GM23338 (cell line): ENCODE measurements at regions not wholly inside any gene's neighbourhood (a gene's known extent, or its start where the extent isn't known, plus 50 kb on each side); places are given as distances from the start of the nearest gene placed in this dataset.

Experiments used
- ATAC-seq: fragments of 200-7000 bp; cut with Tn5 transposase; 3 replicates; pipeline ENCODE4 v1.9.1; 2020
- DNase-seq: peaks from one replicate; pipeline ENCODE4 v3.0.0-alpha.2; 2015; ENCODE audit warnings: low spot score
- H2AFZ ChIP-seq: fragments of 200-600 bp; sonication (generic); 2 replicates; pipeline ENCODE4 v1.8.0; 2016; ENCODE audit warnings: antibody characterized with exemption, mild to moderate bottlenecking, moderate library complexity
- H3F3A ChIP-seq: fragments of 200-600 bp; sonication (generic); replicated peaks from 2 replicates; pipeline ENCODE4 v1.8.0; 2017; ENCODE audit warnings: antibody characterized with exemption, mixed run types, low read depth
- H3K27ac ChIP-seq: fragments of 200-600 bp; sonication (generic); 2 replicates; pipeline ENCODE4 v1.6.1; 2016; ENCODE audit warnings: low read depth
- H3K27me3 ChIP-seq: fragments of 200-600 bp; sonication (generic); 2 replicates; pipeline ENCODE4 v1.8.0; 2016; ENCODE audit warnings: mild to moderate bottlenecking, mixed run types, moderate library complexity; ENCODE audit not compliant: insufficient read depth
- H3K36me3 ChIP-seq: fragments of 200-600 bp; sonication (generic); 2 replicates; pipeline ENCODE4 v1.8.0; 2016; ENCODE audit warnings: mild to moderate bottlenecking; ENCODE audit not compliant: insufficient read depth
- H3K4me1 ChIP-seq: fragments of 200-600 bp; sonication (generic); 2 replicates; pipeline ENCODE4 v1.8.0; 2016; ENCODE audit warnings: mild to moderate bottlenecking, moderate library complexity; ENCODE audit not compliant: insufficient read depth
- H3K4me2 ChIP-seq: fragments of 200-600 bp; sonication (generic); 2 replicates; pipeline ENCODE4 v1.7.1; 2017; ENCODE audit warnings: mixed run types
- H3K4me3 ChIP-seq: fragments of 200-600 bp; sonication (generic); 2 replicates; pipeline ENCODE4 v1.6.1; 2016; ENCODE audit warnings: mixed run types
- H3K79me2 ChIP-seq: fragments of 200-600 bp; sonication (generic); replicated peaks from 2 replicates; pipeline ENCODE4 v1.8.0; 2017; ENCODE audit warnings: mild to moderate bottlenecking; ENCODE audit not compliant: insufficient read depth
- H3K9me2 ChIP-seq: fragments of 200-600 bp; sonication (generic); 2 replicates; pipeline ENCODE4 v1.8.0; 2017; ENCODE audit not compliant: insufficient read depth
- H4K20me1 ChIP-seq: fragments of 200-600 bp; sonication (generic); replicated peaks from 2 replicates; pipeline ENCODE4 v1.8.0; 2017; ENCODE audit warnings: mild to moderate bottlenecking; ENCODE audit not compliant: insufficient read depth
- H3K27ac Mint-ChIP-seq: 2 replicates; pipeline ENCODE4 v1.8.0; 2020; ENCODE audit warnings: inconsistent platforms, mild to moderate bottlenecking, moderate library complexity, mixed read lengths
- H3K27me3 Mint-ChIP-seq: 3 replicates; pipeline ENCODE4 v1.8.0; 2022; ENCODE audit warnings: low read depth, mild to moderate bottlenecking, moderate library complexity, mixed read lengths, inconsistent platforms; ENCODE audit not compliant: insufficient read depth, poor library complexity
- H3K36me3 Mint-ChIP-seq: 3 replicates; pipeline ENCODE4 v1.8.0; 2021; ENCODE audit warnings: low read depth, mild to moderate bottlenecking, inconsistent platforms, moderate library complexity, mixed read lengths
- H3K4me1 Mint-ChIP-seq: 3 replicates; pipeline ENCODE4 v1.8.0; 2020; ENCODE audit warnings: mild to moderate bottlenecking, inconsistent platforms, mixed read lengths
- H3K4me3 Mint-ChIP-seq: 3 replicates; pipeline ENCODE4 v1.8.0; 2021; ENCODE audit warnings: moderate library complexity, mild to moderate bottlenecking, inconsistent platforms, mixed read lengths
- H3K9me3 Mint-ChIP-seq: 3 replicates; pipeline ENCODE4 v1.8.0; 2020; ENCODE audit warnings: moderate library complexity, mild to moderate bottlenecking, inconsistent platforms, mixed read lengths
- CREB1 ChIP-seq: fragments of 250-450 bp; sonication (Bioruptor Pico); IDR thresholded peaks from 2 replicates; pipeline ENCODE4 v1.5.0; 2020; ENCODE audit warnings: low read depth, mild to moderate bottlenecking, moderate library complexity
- CTCF ChIP-seq, 2 experiments: fragments of 200-600 bp in 1 of 2; sonication (generic) in 1 of 2; conservative IDR thresholded peaks; 2 replicates each; pipeline versions ENCODE4 v1.5.1 to v1.6.1; 2016 to 2017; ENCODE audit warnings: antibody characterized with exemption in 2 of 2, low read depth in 2 of 2, mild to moderate bottlenecking in 2 of 2, moderate library complexity in 1 of 2
- EZH2 ChIP-seq: fragments of 200-600 bp; sonication (generic); IDR thresholded peaks from one replicate; pipeline ENCODE4 v1.8.0; 2017; ENCODE audit warnings: antibody characterized with exemption, mild to moderate bottlenecking, low read depth; ENCODE audit not compliant: unreplicated experiment
- EZH2phosphoT487 ChIP-seq: fragments of 200-600 bp; sonication (generic); IDR thresholded peaks from one replicate; pipeline ENCODE4 v1.8.1; 2018; ENCODE audit warnings: antibody characterized with exemption; ENCODE audit not compliant: unreplicated experiment
- JUNB ChIP-seq: IDR thresholded peaks from one replicate; pipeline ENCODE4 v1.6.1; 2016; ENCODE audit warnings: antibody characterized with exemption; ENCODE audit not compliant: unreplicated experiment
- REST ChIP-seq: IDR thresholded peaks from one replicate; pipeline ENCODE4 v1.6.1; 2018; ENCODE audit warnings: antibody characterized with exemption; ENCODE audit not compliant: unreplicated experiment
- ZNF114 ChIP-seq: fragments of 250-450 bp; sonication (Bioruptor Pico); IDR thresholded peaks from 2 replicates; pipeline ENCODE4 v1.5.0; 2020; ENCODE audit warnings: mild to moderate bottlenecking, moderate library complexity
- ZNF331 ChIP-seq: fragments of 250-450 bp; sonication (Bioruptor Pico); IDR thresholded peaks from 2 replicates; pipeline ENCODE4 v1.5.0; 2020; ENCODE audit warnings: low read depth, mild to moderate bottlenecking, moderate library complexity
- ZNF462 ChIP-seq: fragments of 250-450 bp; sonication (Bioruptor Pico); IDR thresholded peaks from 2 replicates; pipeline ENCODE4 v1.5.0; 2020; ENCODE audit warnings: mild to moderate bottlenecking, moderate library complexity

- no peaks in the 10 kb centered on the region; the same call in 1 of the 2 replicates for H3K36me3 ChIP-seq
- H3K9me2 ChIP-seq: no peaks in the 10 kb centered on the region
- TF ChIP-seq EZH2phosphoT487 (no peak), JUNB (no peak), ZNF331 (CRISPR knock-in tag) (no peak)
- H3K4me1 Mint-ChIP-seq: no peaks in the 10 kb centered on the region
- no peak overlapping the region for H3K27ac Mint-ChIP-seq
- H4K20me1 ChIP-seq: peaks cover 5% of the 10 kb centered on the region
- no peak for ATAC-seq
- H3K4me2 ChIP-seq: no peak overlapping the region
- no peaks in the 10 kb centered on the region for H3K27me3 ChIP-seq
- no peaks in the 10 kb centered on the region for H3F3A ChIP-seq
- no peak overlapping the region for H3K27ac ChIP-seq
- H2AFZ ChIP-seq: no peak overlapping the region
- H3K4me1 ChIP-seq: no peaks in the 10 kb centered on the region
- no peak overlapping the region for H3K4me3 ChIP-seq
- no peaks in the 10 kb centered on the region for H3K27me3 Mint-ChIP-seq
- no peaks in the 10 kb centered on the region for H3K9me3 Mint-ChIP-seq
- DNase-seq: no peak
- H3K4me3 Mint-ChIP-seq: no peak overlapping the region
- H3K36me3 Mint-ChIP-seq: peaks cover 15% of the 10 kb centered on the region; the same call in 2 of the 3 replicates
- H3K79me2 ChIP-seq: no peaks in the 10 kb centered on the region
Measured at GRCh38 chr11:34754171-34754823, 133.4 kb downstream of the EHF start.

GRCh38 chr11:34750692-34751405, 130.0 kb downstream of the EHF start:
- DNase-seq (no peak), ATAC-seq (no peak)
- Histone ChIP-seq H3K36me3 (no peaks in the 10 kb centered on the region), H3K9me2 (no peaks in the 10 kb centered on the region), H3K4me2 (no peak overlapping the region), H2AFZ (no peak overlapping the region), H4K20me1 (peaks cover 5% of the 10 kb centered on the region; the same call in 1 of the 2 replicates), H3K27me3 (no peaks in the 10 kb centered on the region), H3K27ac (no peak overlapping the region), H3K79me2 (no peaks in the 10 kb centered on the region), H3F3A (no peaks in the 10 kb centered on the region), H3K4me3 (no peak overlapping the region), H3K4me1 (no peaks in the 10 kb centered on the region)
- Mint-ChIP-seq H3K36me3 (no peaks in the 10 kb centered on the region; the same call in 2 of the 3 replicates), H3K4me1 (no peaks in the 10 kb centered on the region), H3K9me3 (no peaks in the 10 kb centered on the region), H3K4me3 (no peak overlapping the region), H3K27me3 (no peaks in the 10 kb centered on the region), H3K27ac (no peak overlapping the region)
- TF ChIP-seq ZNF331 (CRISPR knock-in tag) (no peak), EZH2 (no peak), CTCF (conservative IDR thresholded peaks at IDR 0.05; ENCODE audit: low read depth in 2 of 2) (no peak), CREB1 (CRISPR knock-in tag) (no peak), ZNF114 (CRISPR knock-in tag) (no peak), ZNF462 (CRISPR knock-in tag) (no peak), REST (no peak)
